Hematopoietic multipotent progenitor cell treated with erythropoietin and hydrocortisone succinate and interleukin-3 and kit ligand, for 6 days (in vitro differentiated cells): ENCODE measurements at regions not wholly inside any gene's neighbourhood (a gene's known extent, or its start where the extent isn't known, plus 50 kb on each side); places are given as distances from the start of the nearest gene placed in this dataset.

Experiments used
- DNase-seq: peaks from one replicate; pipeline ENCODE4 v3.0.0-alpha.2; 2015

GRCh38 chr3:72559385-72559784 is 288.9 kb downstream of the SHQ1 start:
- DNase-seq: peak; percentile 40

GRCh38 chr3:72558001-72558400 is 290.2 kb downstream of the SHQ1 start:
- DNase-seq: no peak

GRCh38 chr3:72555714-72556113 is 292.5 kb downstream of the SHQ1 start:
- DNase-seq: no peak

- DNase-seq: no peak
These were observed 293.6 kb downstream of the SHQ1 start for GRCh38 chr3:72554689-72555088.

DNA sequence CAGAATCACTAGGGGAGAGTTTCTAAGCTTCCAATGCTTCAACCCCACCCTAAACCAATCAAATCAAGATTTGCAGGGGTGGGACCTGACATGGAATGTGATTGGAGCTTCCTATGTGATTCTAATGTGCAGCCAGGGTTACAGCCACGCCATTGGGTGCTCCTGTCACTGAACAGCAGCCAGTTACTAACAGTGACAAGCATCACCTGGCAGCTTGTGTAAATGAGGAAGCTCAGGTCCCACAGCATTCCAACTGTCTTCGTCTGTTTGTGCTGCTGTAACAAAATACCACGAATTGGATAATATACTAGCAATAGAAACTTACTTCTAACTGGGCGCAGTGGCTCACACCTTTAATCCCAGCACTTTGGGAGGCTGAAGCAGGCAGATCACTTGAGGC is 294.9 kb downstream of the SHQ1 start:
- no peak for DNase-seq

DNA sequence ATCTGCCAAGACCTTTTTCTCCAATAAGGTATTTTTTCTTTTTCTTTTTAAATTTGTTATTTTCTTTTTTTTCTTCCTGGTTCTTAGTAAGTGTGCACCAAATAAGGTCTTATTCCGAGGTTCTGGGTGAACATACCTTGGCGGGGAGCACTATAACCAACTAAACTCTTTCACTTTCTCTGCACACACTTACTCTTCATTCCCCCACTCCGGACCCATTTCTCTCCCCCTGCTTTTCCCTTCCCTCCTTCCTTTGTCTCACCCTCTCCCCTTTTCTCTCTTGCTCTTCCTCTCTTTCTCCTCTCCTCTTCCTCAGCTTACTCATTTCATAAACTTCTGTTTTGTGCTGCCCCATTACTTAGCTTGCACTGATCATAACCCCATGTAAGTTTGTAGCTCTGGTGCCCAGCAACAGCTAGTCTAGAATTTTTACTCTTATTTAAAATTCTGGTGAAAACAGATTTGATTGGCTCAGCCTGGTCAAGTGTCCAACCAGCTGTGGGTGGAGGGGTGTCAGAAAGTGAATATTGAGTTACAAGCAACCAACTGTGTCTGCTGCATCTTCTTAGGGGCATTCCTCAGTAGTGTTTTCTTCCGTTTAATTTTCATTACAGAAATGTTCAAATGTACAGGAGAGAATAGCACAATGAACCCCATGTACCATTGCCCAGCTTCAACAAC is 297.5 kb downstream of the SHQ1 start:
- no peak for DNase-seq

GRCh38 chr3:72549761-72550581 is 298.3 kb downstream of the SHQ1 start:
- no peak for DNase-seq

DNA sequence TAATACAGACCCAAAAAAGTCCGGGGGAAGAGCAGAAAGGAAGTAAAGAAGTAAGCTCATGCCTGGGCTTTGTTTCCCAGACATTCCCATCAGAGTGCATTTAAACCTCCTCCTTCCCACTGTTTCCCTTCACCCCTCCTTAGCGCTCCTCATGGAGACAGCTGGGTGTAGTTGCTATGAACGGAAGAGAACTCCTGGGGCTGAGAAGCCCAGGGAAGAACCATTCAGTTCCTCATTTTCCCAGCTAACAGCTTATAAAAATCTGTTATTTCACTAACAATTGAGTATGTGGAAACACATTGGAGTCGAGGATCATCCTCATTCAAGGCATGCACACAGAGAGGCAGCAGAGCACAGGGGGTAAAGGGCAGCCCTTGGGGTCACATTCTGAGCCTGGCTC is 299.3 kb downstream of the SHQ1 start:
- no peak for DNase-seq

DNA sequence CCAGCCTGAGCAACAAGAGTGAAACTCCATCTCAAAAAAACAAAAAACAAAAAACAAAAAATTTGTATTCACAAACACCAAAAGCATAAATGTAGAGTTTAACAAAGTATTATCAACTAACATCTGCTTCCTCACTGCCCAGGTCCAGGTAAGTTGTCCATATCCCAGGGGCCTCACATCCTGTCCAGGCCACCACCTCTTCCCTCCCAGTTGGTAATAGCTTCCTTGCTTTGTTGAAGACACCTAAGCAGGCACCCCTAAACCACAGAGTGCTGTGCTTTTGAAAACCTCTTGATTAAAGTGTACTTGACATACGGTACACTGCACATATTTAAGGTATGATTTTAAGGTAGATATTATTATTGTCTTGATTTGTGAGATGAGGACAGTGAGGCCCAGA is 299.8 kb downstream of the SHQ1 start:
- no peak for DNase-seq

DNA sequence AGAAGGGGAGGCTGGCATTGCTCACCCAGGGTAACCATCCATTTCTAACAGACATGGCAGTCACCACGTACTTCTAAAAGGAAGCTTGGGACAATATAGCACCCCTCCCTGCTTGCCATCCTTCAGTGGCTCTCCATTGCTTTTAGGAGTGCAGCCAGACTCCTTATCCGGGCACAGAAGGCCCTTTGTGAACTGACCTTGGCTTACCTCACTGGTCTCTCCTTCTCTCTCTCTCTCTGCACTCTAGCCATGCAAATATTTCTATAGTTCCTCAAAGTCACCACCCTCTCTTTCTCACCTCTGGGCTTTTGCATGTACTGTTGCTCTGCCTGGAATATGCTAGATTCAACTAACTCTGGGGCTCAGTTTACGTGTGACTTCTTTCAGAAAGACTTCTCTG is 301.1 kb downstream of the SHQ1 start:
- no peak for DNase-seq

DNA sequence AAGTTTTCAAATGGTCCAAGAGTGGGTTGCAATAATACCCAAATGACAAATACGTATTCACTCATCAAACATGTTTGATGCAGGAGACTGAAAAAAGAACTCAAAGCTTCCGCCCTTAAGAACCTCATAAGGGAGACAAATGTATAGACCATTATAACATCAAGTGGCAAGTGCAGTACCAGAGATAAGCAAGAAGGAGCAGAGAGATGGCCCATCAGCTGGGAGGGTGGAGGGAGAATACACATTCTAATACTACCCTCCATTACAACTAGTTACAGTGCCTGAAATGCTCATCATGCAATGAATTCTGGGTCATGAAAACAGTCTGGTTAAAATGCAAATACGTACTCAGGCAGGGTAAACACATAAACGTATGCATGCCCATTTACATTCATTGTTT is 304.0 kb downstream of the SHQ1 start:
- peak; percentile 78 for DNase-seq

DNA sequence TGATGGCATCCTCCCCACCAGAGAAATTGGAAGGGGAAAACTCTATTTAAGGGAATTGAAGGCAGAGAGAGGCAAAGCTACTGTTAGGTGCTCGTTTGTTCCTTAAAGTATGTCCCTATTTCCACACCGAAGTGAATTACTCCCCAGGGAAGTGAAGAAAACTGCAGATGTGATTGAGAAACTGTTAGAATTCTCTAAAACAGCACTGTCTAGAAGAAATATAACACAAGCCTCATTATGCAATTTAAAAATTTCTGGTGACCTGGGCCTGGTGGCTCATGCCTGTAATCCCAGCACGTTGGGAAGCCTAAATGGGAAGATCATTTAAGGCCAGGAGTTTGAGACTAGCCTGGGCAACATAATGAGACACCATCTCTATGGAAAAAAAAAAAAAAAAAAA is 305.0 kb downstream of the SHQ1 start:
- no peak for DNase-seq

- no peak for DNase-seq
These were observed 305.5 kb downstream of the SHQ1 start for GRCh38 chr3:72542781-72543180.

DNA sequence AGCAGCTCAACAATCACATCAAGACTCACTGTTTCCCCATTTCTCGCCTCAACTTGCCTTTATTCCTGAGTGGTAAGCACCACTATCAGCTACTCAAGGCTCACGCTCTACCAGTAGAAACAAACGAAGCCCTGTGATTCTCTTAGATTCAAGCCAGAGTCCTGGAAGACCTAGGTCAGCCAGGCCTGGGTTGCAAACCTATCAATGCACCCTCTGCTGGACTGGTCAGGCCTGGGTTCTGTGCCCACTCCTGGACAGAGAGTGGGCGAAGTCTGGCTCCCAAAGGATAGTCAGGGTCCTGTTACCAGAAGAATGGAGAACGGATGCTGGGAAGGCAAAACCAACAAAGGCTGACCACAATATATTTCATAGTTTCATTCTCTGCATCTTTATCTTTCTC is 308.4 kb downstream of the SHQ1 start:
- DNase-seq: no peak

GRCh38 chr3:72538070-72538745 is 310.0 kb downstream of the SHQ1 start:
- DNase-seq: no peak

DNA sequence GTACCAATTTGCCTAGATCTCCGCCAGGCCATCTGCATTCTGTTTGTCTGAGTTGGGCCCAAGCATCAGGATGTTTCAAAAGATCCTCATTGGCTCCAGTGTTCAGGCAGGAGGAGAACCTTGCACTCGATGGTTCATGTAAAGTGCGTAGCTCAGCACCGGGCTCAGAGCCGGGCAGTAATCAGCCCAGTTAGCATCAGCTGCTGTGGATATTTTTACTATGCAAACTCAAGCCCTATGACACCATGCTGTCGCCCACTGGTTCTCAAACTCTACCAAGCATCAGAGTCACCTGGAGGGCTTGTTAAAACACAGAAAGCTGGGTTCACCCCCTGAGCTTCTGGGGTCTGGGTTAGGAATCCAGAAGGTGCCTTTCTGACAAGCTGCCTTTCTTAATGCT is 310.8 kb downstream of the SHQ1 start:
- no peak for DNase-seq

- DNase-seq: no peak
These were observed 311.4 kb downstream of the SHQ1 start for GRCh38 chr3:72536878-72537267.

GRCh38 chr3:72536206-72536877 is 311.9 kb downstream of the SHQ1 start:
- no peak for DNase-seq

DNA sequence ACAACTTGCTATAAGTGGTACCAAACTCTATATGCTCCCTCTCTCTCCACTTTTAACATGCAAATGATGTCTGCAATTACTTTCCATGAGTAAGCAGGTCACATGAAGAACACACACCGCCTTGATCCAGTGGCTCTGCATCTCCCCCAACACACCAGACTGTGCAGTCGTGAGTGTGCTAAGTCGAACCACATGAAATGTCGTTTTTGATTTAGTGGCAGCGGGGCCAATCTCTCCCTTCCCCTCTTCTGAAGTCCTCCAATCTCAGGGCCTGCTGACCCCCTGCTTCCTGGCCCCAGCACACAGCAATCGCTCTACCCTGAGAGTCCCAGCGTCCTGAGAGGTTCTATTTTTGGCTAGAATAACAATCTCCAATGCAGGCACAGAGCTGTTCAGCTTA is 312.5 kb downstream of the SHQ1 start:
- no peak for DNase-seq

GRCh38 chr3:72533591-72534473 is 314.4 kb downstream of the SHQ1 start:
- peak; percentile 54 for DNase-seq

DNA sequence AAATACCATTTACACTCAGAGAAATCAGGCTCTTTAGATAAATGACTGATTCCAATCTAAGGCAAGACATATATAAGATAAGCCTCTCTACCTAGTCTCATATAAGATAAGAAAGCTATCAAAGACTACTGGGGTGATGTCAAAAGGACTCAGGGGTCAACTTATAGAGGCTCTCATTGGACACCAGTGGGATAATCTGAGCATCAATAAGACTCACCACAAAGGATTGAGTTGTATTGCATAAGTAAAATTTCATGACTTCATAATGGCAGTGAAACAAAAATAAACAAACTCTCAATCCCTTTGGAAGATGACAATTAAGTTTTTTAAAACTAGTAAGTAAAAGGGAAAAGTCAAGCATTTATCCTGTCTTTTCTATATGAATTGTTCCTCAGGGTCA is 317.8 kb downstream of the SHQ1 start:
- DNase-seq: no peak

- no peak for DNase-seq
These were observed 319.2 kb downstream of the SHQ1 start for GRCh38 chr3:72529081-72529480.
